Thymus (tissue), 11 donors: ENCODE measurements at regions not wholly inside any gene's neighbourhood (a gene's known extent, or its start where the extent isn't known, plus 50 kb on each side); places are given as distances from the start of the nearest gene placed in this dataset.

Source experiments
- DNase-seq, 9 donors: peaks; one replicate each; pipeline ENCODE4 v3.0.0-alpha.2; 2013; ENCODE audit warnings: low spot score in 9 of 9, low read depth in 6 of 9, missing footprints in 1 of 9
- H3K27ac ChIP-seq, 2 donors: one replicate each; pipeline ENCODE4 v1.5.1; 2013; ENCODE audit warnings: control low read depth in 1 of 2, low read depth in 1 of 2, low read length in 1 of 2, mild to moderate bottlenecking in 1 of 2, moderate library complexity in 1 of 2
- H3K27me3 ChIP-seq, 2 donors: one replicate each; pipeline ENCODE4 v1.5.1; 2013; ENCODE audit warnings: low read length in 1 of 2; ENCODE audit not compliant: control insufficient read depth in 2 of 2, insufficient read depth in 1 of 2
- H3K36me3 ChIP-seq, 2 donors: one replicate each; pipeline ENCODE4 v1.5.1; 2013; ENCODE audit warnings: low read length in 1 of 2, mild to moderate bottlenecking in 1 of 2, moderate library complexity in 1 of 2; ENCODE audit not compliant: control insufficient read depth in 2 of 2, insufficient read depth in 2 of 2
- H3K4me1 ChIP-seq, 2 donors: one replicate each; pipeline ENCODE4 v1.5.1; 2013; ENCODE audit warnings: low read length in 2 of 2; ENCODE audit not compliant: control insufficient read depth in 2 of 2, insufficient read depth in 2 of 2
- H3K4me3 ChIP-seq, 2 donors: one replicate each; pipeline ENCODE4 v1.5.1; 2013; ENCODE audit warnings: low read length in 2 of 2, control low read depth in 1 of 2, mild to moderate bottlenecking in 1 of 2
- H3K9me3 ChIP-seq, 2 donors: one replicate each; pipeline ENCODE4 v1.5.1; 2013; ENCODE audit warnings: low read length in 1 of 2, mild to moderate bottlenecking in 1 of 2; ENCODE audit not compliant: control insufficient read depth in 2 of 2, insufficient read depth in 1 of 2
- WGBS: extraction: QIAGEN DNeasy Blood & Tissue Kit; methylation state at CpG from one replicate; pipeline ENCODE4 v1.1.7; 2013; 5-methylcytosine and 5-hydroxymethylcytosine counted together
- donor health status: healthy.

GRCh38 chr4:38311495-38312126 lies 351.4 kb downstream of the PTTG2 start:
- Histone ChIP-seq H3K27me3 (no peaks in the 10 kb centered on the region), H3K4me1 (peaks cover 17 to 31% of the 10 kb centered on the region in 2 donors), H3K36me3 (no peaks in the 10 kb centered on the region), H3K27ac (no peak overlapping the region), H3K4me3 (no peak overlapping the region), H3K9me3 (peaks cover 0 to 4% of the 10 kb centered on the region in 2 donors)
- no peak for DNase-seq
- 97% methylated on average over 8 of the region's 8 CpGs for WGBS

DNA sequence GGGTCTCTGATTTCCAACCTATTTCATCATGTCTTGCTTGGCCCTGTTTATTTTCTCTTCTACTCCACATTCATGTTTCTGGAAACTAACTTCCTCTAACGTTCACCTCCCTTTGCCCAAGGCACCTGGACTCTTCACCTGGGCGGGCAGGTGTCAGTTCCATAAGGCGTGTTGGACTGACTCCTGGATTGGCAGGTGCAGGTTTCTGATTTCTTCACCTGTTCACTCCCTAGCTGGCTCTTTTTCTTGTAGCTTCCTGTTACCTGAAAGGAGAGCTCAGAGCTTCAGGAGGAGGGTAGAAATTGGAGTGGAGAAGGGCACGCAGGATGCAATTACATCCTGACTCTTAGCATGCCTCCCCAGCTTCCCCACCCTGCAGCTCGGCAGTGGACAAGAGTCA lies 350.8 kb upstream of the KLF3 start:
- Histone ChIP-seq H3K4me3 (no peak overlapping the region), H3K36me3 (no peaks in the 10 kb centered on the region), H3K9me3 (peaks cover 0 to 4% of the 10 kb centered on the region in 2 donors), H3K4me1 (peaks cover 19 to 34% of the 10 kb centered on the region in 2 donors), H3K27me3 (no peaks in the 10 kb centered on the region), H3K27ac (no peak overlapping the region)
- 84% methylated on average over 5 of the region's 5 CpGs for WGBS
- DNase-seq, result peak in 1 of 9 donors; percentile 40

DNA sequence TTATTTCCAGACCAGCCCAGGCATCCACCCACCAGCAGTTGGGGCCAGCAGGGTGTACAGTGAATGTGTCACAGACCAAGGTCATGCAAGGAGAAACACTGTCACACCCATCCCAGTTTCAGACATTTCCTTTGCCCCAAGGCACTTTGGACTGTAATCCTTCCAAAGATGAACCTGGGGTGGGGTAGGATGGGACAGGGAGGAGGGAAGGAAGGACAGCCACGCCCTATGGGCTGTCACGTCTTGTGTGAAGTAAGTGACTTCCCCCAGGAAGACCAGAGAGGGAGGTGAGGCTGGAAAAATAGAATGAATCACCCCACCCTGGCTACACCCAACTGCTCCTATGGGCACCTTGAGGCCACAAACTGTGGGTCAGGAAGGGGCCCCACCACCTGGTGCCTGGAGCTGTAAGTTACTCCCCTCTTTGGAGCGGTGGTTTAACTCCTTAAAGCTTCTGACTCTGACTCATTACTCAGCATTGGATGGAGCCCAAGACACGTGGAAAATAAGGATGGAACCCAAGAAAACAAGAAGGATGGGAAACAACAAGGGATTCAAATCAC lies 349.9 kb upstream of the KLF3 start:
- H3K4me3 ChIP-seq, result no peak overlapping the region
- no peaks in the 10 kb centered on the region for H3K36me3 ChIP-seq
- H3K4me1 ChIP-seq, result peaks cover 21 to 41% of the 10 kb centered on the region in 2 donors
- peaks cover 0 to 4% of the 10 kb centered on the region in 2 donors for H3K9me3 ChIP-seq
- H3K27ac ChIP-seq, result peak overlapping the region in 1 of 2 donors; percentile 58
- WGBS, result 89% methylated on average over 4 of the region's 4 CpGs
- H3K27me3 ChIP-seq, result no peaks in the 10 kb centered on the region
- DNase-seq, result no peak

DNA sequence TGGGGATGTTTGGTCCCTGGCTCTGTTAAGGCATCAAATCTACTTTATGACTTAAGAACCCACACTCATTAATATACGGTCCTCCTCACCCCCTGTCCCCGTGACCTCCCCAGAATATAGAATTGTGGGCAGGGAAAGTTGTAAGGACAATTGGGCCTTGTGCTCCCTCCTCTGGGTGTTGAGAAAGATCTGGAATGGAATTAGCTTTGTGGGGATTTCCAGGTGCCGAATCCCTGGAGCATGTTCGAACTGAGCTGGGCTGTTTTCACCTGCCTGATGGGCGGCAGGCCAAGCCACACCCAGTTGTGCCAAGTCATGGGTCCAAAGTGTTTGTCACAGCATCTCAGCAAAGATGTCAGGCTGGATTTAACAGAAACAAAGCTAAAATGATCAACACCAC lies 349.3 kb upstream of the KLF3 start:
- WGBS, result 95% methylated on average over 5 of the region's 5 CpGs
- Histone ChIP-seq H3K36me3 (no peaks in the 10 kb centered on the region), H3K27me3 (no peaks in the 10 kb centered on the region), H3K4me1 (peaks cover 21 to 47% of the 10 kb centered on the region in 2 donors), H3K9me3 (peaks cover 0 to 4% of the 10 kb centered on the region in 2 donors), H3K4me3 (no peak overlapping the region), H3K27ac (peak overlapping the region; percentile 13 to 57)
- no peak for DNase-seq

DNA sequence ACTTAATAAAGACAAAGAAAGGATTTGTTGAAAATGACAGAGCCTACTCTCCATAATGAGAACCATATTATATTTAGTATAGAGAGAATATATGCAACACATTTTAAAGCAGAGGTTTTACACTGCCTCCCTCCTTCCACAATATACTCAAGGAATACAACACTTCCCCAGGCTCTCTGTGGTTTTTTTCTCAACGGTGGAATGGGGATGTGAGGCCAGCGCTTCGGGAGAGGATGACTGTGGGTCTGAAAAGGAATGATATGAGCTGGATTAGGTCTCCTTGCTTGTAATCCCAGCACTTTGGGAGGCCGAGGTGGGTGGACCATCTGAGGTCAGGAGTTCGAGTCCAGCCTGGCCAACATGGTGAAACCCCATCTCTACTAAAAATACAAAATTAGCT lies 348.7 kb upstream of the KLF3 start:
- no peak overlapping the region for H3K4me3 ChIP-seq
- peaks cover 24 to 52% of the 10 kb centered on the region in 2 donors for H3K4me1 ChIP-seq
- 89% methylated on average over 5 of the region's 5 CpGs for WGBS
- H3K36me3 ChIP-seq, result no peaks in the 10 kb centered on the region
- H3K27me3 ChIP-seq, result no peaks in the 10 kb centered on the region
- H3K9me3 ChIP-seq, result peaks cover 0 to 6% of the 10 kb centered on the region in 2 donors
- H3K27ac ChIP-seq, result no peak overlapping the region
- no peak for DNase-seq

DNA sequence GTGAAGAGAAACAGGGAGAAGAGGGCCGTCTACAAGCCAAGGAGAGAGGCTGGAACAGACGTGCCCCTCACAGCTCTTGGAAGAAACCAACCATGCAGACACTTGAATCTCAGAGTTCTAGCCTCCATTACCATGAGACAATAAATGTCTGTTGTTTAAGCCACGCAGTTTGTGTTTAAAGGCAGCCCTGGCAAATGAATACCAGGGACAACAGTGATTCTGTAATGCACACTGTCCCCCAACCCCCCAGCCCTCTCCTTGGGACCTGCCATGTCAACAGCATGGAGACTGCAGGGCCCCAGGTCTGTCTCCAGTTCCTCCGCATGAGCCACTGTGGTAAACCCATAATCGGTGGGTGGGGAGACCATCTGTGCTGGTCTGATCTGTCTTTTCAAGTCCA lies 348.0 kb upstream of the KLF3 start:
- H3K9me3 ChIP-seq, result peaks cover 0 to 6% of the 10 kb centered on the region in 2 donors
- no peak overlapping the region for H3K27ac ChIP-seq
- no peaks in the 10 kb centered on the region for H3K36me3 ChIP-seq
- 98% methylated on average over 5 of the region's 5 CpGs for WGBS
- no peak for DNase-seq
- no peaks in the 10 kb centered on the region for H3K27me3 ChIP-seq
- H3K4me3 ChIP-seq, result no peak overlapping the region
- H3K4me1 ChIP-seq, result peaks cover 18 to 49% of the 10 kb centered on the region in 2 donors

DNA sequence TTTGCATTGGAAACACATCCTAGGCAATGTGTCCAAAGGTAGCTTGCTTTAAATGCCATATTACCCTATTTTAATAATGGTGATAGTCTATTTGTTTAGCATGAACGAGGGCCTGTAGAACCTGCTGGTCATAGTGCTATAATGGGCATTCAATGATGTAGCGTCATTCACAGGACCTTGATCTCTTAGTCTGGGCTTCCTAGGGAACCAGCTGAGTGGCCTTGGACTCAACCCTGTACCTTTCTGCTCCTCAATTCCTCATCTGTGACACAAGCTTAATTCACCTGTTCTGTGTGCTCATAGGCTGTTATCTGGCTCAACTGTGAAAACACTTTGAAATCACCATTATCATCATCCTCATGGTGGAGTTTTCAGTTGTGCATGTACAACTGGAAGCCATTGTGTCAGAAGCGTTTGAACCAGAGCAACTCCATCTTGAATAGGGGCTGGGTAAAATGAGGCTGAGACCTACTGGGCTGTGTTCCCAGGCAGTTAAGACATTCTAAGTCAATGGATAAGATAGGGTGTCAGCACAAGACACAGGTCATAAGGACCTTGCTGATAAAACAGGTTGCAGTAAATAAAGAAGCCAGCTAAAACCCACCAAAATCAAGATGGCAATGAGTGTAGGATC lies 346.8 kb upstream of the KLF3 start:
- peaks cover 9 to 46% of the 10 kb centered on the region in 2 donors for H3K4me1 ChIP-seq
- WGBS, result 99% methylated on average over 3 of the region's 3 CpGs

GRCh38 chr4:38318737-38319455 lies 345.1 kb upstream of the KLF3 start:
- peak in 7 of 9 donors; percentile 34 to 72 (median 52) for DNase-seq
- Histone ChIP-seq H3K4me1 (peaks cover 9 to 36% of the 10 kb centered on the region in 2 donors), H3K4me3 (peak overlapping the region; percentile 40 to 49), H3K36me3 (no peaks in the 10 kb centered on the region), H3K27me3 (no peaks in the 10 kb centered on the region), H3K9me3 (peaks cover 0 to 6% of the 10 kb centered on the region in 2 donors), H3K27ac (peak overlapping the region; percentile 87 to 89)
- 3% methylated on average over 22 of the region's 22 CpGs for WGBS

More for the DNA sequence above, 346.8 kb upstream of the KLF3 start:
- Histone ChIP-seq H3K27me3 (no peaks in the 10 kb centered on the region), H3K36me3 (no peaks in the 10 kb centered on the region), H3K9me3 (peaks cover 0 to 6% of the 10 kb centered on the region in 2 donors), H3K4me3 (no peak overlapping the region), H3K27ac (no peak overlapping the region)
- no peak for DNase-seq
